ENCODE measurements at regions not wholly inside any gene's neighbourhood (a gene's known extent, or its start where the extent isn't known, plus 50 kb on each side); places are given as distances from the start of the nearest gene placed in this dataset.

DNA sequence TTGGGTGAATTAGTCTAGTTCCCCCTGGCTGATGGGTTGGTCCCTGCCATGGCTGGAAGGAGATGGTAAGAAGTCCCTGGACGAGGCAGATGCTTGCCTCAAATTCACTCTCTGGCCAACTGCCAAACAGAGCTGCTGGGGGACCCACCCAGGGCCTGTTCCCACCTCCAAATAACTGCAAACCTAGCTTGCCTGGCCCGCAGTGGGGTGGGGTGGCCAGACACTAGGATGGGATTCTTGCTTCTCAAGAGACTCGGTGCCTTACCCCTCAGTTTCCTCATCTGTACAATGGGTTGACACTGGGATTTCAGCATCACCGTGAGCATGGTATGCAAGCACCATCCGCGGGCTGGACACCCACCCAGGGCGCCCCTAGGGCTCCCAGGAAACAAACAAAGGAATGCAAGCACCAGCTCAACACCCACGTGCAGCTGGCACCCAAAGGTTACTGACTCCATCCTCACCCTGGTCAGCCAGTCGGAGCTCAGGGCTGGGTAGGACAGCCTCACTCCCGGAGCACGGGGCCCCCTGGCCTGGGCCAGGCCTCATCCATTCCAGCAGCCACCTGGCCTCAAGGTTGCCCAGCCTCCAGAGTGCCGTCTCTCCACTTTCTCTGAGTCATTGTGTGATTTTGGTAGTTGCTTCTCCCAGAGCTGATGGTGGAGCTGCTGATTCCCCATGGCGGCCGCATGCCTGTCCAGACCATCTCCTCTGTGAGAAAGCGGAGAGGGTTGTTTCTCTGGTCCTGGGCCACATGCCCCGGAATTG is 205.2 kb upstream of the RTL1 start:
- ATAC-seq (no peak), DNase-seq (ENCODE audit: low spot score) (no peak)
- H3K79me2 ChIP-seq (replicated peaks; ENCODE audit: insufficient read depth) = no peaks in the 10 kb centered on the region
- H2AFZ ChIP-seq = no peak overlapping the region
- no peaks in the 10 kb centered on the region for H3K27me3 ChIP-seq (ENCODE audit: insufficient read depth)
- H3K27ac ChIP-seq (ENCODE audit: low read depth) = no peak overlapping the region
- Mint-ChIP-seq H3K9me3 (peaks cover 4% of the 10 kb centered on the region; the same call in 2 of the 3 replicates), H3K27ac (no peak overlapping the region), H3K36me3 (ENCODE audit: low read depth) (no peaks in the 10 kb centered on the region), H3K4me3 (no peak overlapping the region), H3K4me1 (no peaks in the 10 kb centered on the region), H3K27me3 (ENCODE audit: insufficient read depth, low read depth, poor library complexity) (peaks cover 5% of the 10 kb centered on the region)
- no peak overlapping the region for H3K4me3 ChIP-seq
- no peaks in the 10 kb centered on the region for H3F3A ChIP-seq (replicated peaks; ENCODE audit: low read depth)
- H3K36me3 ChIP-seq (ENCODE audit: insufficient read depth) = no peaks in the 10 kb centered on the region
- H3K4me2 ChIP-seq = no peak overlapping the region
- H4K20me1 ChIP-seq (replicated peaks; ENCODE audit: insufficient read depth) = no peaks in the 10 kb centered on the region
- no peaks in the 10 kb centered on the region for H3K9me2 ChIP-seq (ENCODE audit: insufficient read depth)
- H3K4me1 ChIP-seq (ENCODE audit: insufficient read depth) = no peaks in the 10 kb centered on the region
- TF ChIP-seq NANOG (IDR thresholded peaks at IDR 0.05; ENCODE audit: borderline replicate concordance) (no peak), EZH2 (IDR thresholded peaks at IDR 0.05; ENCODE audit: low read depth, unreplicated experiment) (no peak), ZNF331 (CRISPR knock-in tag; IDR thresholded peaks at IDR 0.05; ENCODE audit: low read depth) (no peak), EZH2phosphoT487 (IDR thresholded peaks at IDR 0.05; ENCODE audit: unreplicated experiment) (no peak), POLR2AphosphoS5 (IDR thresholded peaks at IDR 0.05; ENCODE audit: low read depth) (no peak), ZNF114 (CRISPR knock-in tag; IDR thresholded peaks at IDR 0.05) (no peak)
- TF ChIP-seq, protein P1, sequence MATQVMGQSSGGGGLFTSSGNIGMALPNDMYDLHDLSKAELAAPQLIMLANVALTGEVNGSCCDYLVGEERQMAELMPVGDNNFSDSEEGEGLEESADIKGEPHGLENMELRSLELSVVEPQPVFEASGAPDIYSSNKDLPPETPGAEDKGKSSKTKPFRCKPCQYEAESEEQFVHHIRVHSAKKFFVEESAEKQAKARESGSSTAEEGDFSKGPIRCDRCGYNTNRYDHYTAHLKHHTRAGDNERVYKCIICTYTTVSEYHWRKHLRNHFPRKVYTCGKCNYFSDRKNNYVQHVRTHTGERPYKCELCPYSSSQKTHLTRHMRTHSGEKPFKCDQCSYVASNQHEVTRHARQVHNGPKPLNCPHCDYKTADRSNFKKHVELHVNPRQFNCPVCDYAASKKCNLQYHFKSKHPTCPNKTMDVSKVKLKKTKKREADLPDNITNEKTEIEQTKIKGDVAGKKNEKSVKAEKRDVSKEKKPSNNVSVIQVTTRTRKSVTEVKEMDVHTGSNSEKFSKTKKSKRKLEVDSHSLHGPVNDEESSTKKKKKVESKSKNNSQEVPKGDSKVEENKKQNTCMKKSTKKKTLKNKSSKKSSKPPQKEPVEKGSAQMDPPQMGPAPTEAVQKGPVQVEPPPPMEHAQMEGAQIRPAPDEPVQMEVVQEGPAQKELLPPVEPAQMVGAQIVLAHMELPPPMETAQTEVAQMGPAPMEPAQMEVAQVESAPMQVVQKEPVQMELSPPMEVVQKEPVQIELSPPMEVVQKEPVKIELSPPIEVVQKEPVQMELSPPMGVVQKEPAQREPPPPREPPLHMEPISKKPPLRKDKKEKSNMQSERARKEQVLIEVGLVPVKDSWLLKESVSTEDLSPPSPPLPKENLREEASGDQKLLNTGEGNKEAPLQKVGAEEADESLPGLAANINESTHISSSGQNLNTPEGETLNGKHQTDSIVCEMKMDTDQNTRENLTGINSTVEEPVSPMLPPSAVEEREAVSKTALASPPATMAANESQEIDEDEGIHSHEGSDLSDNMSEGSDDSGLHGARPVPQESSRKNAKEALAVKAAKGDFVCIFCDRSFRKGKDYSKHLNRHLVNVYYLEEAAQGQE (IDR thresholded peaks at IDR 0.05; ENCODE audit: unreplicated experiment) = no peak
- TF ChIP-seq, protein P2, sequence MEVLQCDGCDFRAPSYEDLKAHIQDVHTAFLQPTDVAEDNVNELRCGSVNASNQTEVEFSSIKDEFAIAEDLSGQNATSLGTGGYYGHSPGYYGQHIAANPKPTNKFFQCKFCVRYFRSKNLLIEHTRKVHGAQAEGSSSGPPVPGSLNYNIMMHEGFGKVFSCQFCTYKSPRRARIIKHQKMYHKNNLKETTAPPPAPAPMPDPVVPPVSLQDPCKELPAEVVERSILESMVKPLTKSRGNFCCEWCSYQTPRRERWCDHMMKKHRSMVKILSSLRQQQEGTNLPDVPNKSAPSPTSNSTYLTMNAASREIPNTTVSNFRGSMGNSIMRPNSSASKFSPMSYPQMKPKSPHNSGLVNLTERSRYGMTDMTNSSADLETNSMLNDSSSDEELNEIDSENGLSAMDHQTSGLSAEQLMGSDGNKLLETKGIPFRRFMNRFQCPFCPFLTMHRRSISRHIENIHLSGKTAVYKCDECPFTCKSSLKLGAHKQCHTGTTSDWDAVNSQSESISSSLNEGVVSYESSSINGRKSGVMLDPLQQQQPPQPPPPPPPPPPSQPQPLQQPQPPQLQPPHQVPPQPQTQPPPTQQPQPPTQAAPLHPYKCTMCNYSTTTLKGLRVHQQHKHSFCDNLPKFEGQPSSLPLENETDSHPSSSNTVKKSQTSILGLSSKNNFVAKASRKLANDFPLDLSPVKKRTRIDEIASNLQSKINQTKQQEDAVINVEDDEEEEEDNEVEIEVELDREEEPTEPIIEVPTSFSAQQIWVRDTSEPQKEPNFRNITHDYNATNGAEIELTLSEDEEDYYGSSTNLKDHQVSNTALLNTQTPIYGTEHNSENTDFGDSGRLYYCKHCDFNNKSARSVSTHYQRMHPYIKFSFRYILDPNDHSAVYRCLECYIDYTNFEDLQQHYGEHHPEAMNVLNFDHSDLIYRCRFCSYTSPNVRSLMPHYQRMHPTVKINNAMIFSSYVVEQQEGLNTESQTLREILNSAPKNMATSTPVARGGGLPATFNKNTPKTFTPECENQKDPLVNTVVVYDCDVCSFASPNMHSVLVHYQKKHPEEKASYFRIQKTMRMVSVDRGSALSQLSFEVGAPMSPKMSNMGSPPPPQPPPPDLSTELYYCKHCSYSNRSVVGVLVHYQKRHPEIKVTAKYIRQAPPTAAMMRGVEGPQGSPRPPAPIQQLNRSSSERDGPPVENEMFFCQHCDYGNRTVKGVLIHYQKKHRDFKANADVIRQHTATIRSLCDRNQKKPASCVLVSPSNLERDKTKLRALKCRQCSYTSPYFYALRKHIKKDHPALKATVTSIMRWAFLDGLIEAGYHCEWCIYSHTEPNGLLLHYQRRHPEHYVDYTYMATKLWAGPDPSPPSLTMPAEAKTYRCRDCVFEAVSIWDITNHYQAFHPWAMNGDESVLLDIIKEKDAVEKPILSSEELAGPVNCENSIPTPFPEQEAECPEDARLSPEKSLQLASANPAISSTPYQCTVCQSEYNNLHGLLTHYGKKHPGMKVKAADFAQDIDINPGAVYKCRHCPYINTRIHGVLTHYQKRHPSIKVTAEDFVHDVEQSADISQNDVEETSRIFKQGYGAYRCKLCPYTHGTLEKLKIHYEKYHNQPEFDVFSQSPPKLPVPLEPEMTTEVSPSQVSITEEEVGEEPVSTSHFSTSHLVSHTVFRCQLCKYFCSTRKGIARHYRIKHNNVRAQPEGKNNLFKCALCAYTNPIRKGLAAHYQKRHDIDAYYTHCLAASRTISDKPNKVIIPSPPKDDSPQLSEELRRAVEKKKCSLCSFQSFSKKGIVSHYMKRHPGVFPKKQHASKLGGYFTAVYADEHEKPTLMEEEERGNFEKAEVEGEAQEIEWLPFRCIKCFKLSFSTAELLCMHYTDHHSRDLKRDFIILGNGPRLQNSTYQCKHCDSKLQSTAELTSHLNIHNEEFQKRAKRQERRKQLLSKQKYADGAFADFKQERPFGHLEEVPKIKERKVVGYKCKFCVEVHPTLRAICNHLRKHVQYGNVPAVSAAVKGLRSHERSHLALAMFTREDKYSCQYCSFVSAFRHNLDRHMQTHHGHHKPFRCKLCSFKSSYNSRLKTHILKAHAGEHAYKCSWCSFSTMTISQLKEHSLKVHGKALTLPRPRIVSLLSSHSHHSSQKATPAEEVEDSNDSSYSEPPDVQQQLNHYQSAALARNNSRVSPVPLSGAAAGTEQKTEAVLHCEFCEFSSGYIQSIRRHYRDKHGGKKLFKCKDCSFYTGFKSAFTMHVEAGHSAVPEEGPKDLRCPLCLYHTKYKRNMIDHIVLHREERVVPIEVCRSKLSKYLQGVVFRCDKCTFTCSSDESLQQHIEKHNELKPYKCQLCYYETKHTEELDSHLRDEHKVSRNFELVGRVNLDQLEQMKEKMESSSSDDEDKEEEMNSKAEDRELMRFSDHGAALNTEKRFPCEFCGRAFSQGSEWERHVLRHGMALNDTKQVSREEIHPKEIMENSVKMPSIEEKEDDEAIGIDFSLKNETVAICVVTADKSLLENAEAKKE (CRISPR knock-in tag; IDR thresholded peaks at IDR 0.05) = no peak
- TF ChIP-seq, protein P3, sequence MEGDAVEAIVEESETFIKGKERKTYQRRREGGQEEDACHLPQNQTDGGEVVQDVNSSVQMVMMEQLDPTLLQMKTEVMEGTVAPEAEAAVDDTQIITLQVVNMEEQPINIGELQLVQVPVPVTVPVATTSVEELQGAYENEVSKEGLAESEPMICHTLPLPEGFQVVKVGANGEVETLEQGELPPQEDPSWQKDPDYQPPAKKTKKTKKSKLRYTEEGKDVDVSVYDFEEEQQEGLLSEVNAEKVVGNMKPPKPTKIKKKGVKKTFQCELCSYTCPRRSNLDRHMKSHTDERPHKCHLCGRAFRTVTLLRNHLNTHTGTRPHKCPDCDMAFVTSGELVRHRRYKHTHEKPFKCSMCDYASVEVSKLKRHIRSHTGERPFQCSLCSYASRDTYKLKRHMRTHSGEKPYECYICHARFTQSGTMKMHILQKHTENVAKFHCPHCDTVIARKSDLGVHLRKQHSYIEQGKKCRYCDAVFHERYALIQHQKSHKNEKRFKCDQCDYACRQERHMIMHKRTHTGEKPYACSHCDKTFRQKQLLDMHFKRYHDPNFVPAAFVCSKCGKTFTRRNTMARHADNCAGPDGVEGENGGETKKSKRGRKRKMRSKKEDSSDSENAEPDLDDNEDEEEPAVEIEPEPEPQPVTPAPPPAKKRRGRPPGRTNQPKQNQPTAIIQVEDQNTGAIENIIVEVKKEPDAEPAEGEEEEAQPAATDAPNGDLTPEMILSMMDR (conservative IDR thresholded peaks at IDR 0.05; ENCODE audit: low read depth in 2 of 2) = no peak
- TF ChIP-seq, protein P4, sequence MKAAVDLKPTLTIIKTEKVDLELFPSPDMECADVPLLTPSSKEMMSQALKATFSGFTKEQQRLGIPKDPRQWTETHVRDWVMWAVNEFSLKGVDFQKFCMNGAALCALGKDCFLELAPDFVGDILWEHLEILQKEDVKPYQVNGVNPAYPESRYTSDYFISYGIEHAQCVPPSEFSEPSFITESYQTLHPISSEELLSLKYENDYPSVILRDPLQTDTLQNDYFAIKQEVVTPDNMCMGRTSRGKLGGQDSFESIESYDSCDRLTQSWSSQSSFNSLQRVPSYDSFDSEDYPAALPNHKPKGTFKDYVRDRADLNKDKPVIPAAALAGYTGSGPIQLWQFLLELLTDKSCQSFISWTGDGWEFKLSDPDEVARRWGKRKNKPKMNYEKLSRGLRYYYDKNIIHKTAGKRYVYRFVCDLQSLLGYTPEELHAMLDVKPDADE (IDR thresholded peaks at IDR 0.05) = no peak
